Neural progenitor cell (in vitro differentiated cells): ENCODE measurements at regions not wholly inside any gene's neighbourhood (a gene's known extent, or its start where the extent isn't known, plus 50 kb on each side); places are given as distances from the start of the nearest gene placed in this dataset.

Experiments
- EZH2 ChIP-seq: fragments of 200-600 bp; sonication (generic); IDR thresholded peaks from 2 replicates; pipeline ENCODE4 v1.6.1; 2017; ENCODE audit warnings: antibody characterized with exemption, mild to moderate bottlenecking, moderate library complexity
- EZH2phosphoT487 ChIP-seq: fragments of 200-600 bp; sonication (generic); IDR thresholded peaks from 2 replicates; pipeline ENCODE4 v1.6.1; 2017; ENCODE audit warnings: antibody characterized with exemption
- TF ChIP-seq, protein P1 (sequence below): fragments of 200-600 bp; sonication (generic); IDR thresholded peaks from 2 replicates; pipeline ENCODE4 v1.5.1; 2017; ENCODE audit warnings: antibody characterized with exemption, mild to moderate bottlenecking

DNA sequence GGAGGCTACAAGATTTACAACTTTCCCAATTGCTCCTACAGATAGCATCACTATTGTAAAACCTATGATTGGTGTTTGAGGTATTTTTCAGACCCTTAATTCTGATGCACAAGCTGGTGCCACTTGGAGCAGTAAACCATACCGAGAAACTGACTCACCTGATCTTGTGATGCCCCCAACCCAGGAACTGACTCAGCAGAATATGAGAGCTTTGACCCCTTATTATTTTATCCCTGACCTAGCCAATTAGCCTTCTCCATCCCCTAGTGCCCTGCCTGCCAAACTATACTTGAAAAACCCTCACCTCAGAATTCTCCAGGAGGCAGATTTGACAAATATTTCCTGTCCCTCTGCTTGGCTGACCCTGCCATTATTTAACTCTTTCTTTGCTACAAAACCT is 585.9 kb upstream of the GHITM start:
- TF ChIP-seq, protein P1, sequence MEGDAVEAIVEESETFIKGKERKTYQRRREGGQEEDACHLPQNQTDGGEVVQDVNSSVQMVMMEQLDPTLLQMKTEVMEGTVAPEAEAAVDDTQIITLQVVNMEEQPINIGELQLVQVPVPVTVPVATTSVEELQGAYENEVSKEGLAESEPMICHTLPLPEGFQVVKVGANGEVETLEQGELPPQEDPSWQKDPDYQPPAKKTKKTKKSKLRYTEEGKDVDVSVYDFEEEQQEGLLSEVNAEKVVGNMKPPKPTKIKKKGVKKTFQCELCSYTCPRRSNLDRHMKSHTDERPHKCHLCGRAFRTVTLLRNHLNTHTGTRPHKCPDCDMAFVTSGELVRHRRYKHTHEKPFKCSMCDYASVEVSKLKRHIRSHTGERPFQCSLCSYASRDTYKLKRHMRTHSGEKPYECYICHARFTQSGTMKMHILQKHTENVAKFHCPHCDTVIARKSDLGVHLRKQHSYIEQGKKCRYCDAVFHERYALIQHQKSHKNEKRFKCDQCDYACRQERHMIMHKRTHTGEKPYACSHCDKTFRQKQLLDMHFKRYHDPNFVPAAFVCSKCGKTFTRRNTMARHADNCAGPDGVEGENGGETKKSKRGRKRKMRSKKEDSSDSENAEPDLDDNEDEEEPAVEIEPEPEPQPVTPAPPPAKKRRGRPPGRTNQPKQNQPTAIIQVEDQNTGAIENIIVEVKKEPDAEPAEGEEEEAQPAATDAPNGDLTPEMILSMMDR: no peak
- no peak for TF ChIP-seq EZH2
- TF ChIP-seq EZH2phosphoT487: no peak
